GM19463 (cell line): ENCODE measurements at regions not wholly inside any gene's neighbourhood (a gene's known extent, or its start where the extent isn't known, plus 50 kb on each side); places are given as distances from the start of the nearest gene placed in this dataset.
A peak's percentile ranks its signal among the peaks of the same experiment; 100 is the strongest.

Experiments
- ATAC-seq: cut with Tn5 transposase; IDR thresholded peaks from one replicate; pipeline ENCODE4 v1.9.1; 2021; ENCODE audit warnings: mild to moderate bottlenecking, moderate library complexity; ENCODE audit not compliant: unreplicated experiment

DNA sequence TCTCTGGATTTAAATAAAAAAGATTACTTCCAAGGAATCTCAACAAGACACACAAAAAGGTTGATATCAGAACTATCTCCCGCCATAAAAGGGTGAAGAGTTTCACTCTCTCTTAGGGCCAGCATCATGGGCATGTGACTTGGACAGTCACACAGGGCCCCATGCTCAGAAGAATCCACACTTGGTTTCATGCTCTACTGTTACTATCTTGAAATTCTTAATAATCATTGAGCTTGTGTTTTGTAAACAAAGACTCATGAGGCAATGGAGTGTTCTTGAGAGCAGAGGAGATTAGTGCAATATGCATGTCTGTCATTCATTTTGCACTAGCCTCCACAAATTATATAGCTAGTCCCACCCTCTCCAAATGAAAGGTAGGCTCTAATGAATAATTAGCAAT is 58.4 kb downstream of the HMHB1 start:
- no peak for ATAC-seq

DNA sequence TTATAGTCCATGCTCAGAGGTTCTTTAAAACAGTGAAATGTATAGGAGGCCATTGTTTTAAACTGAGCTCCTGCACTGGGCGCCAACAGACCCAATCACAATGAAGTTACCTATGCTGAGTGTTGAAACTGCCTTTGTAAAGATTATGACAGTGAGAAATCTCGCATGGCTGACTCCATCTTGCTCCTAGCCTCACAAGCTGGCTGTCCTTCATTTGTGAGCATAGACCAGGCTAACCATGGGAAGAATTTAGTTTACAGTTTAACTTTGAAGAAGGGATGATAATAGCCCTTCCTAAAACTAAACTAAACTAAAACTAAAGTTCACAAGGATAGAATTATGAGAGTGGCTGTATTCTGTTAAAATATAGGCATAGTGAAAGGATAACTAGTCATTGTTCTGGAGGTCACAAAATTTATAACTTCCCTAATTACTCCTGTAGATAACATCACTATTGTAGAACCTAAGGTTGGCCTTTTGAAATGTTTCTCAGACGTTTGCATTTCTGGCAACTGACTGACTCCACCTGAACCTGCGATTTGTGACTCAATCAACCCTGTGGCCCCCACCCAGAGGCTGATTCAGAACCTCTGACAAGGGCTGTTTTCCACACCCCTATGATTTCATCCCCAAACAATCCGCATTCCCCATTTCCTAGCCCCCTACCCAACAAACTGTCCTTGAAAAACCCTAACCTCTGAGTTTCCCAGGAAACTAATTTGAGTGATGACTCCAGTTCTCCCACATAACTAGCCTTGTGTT is 59.1 kb downstream of the HMHB1 start:
- no peak for ATAC-seq

DNA sequence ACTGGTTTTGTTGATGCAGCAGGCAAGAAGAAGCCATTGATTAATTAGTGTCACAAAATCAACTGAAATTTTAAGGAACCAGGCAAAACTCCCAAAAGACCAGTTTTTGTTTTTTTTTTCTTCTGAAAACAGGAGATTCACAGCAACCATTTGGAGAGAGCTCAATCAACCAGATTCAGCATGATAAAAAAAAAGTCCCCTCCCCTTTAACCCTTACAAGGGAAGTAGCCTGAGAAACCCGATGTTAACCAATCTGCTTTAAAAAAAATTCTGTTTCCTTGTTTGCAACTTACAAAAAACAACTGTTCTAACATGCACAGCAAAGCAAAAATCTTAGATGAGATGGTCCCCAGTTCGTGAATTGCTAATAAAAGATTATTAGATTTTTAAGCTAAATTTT is 59.7 kb downstream of the HMHB1 start:
- ATAC-seq = no peak

DNA sequence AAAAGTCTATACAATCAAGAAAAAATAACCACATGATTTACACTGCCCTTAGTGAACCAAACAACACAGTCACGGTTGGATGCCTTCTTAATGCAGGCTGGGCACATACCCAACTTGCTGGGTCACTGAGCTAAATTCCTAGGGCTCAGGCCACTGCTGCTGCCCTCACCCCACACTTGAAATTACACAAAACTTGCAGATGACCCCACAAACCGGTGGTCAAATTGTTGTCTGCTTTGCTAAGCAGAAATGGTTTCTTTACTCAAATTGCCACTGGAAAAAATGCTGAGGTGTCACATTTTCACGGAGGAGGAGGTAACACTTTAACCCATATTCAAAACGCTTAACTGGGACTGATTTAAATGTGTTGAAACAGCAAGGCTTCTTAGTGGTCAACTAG is 62.4 kb downstream of the HMHB1 start:
- no peak for ATAC-seq

DNA sequence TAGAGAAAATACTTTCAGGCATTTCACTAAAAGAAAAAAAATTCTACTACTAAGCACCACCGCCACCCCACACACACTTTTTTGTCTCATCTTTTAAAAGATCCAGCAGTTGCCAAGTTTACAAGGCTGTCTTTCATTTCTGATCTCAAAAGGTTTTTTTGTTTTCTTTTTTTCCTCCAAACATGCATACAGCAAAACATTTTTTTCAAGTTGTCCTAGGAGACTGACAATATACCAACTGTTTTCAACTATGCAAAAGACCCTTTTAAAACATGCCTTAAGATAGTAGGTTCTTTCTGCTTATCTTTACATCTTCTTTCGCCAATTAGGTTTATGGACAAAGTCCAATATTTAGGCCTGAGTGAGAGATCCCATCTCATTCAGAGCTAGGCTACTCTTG is 65.2 kb downstream of the HMHB1 start:
- ATAC-seq = no peak

DNA sequence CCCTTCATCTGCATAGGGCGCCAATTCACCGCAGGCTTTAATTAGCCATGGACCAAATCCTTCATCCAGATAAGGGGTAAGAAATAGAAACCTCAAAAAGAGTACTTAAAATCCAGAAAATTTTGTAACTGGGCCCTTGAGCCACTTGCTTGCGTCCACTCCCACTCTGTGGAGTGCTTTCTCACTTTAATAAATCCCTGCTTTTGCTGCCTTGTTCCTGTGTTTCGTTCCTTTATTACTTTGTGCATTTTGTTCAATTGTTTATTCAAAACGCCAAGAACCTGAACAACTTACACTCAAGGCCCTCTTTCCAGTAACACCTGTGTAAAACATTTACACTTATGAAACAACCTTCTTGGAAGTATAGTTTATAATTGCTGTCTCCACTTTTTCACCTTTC is 66.5 kb downstream of the HMHB1 start:
- no peak for ATAC-seq

DNA sequence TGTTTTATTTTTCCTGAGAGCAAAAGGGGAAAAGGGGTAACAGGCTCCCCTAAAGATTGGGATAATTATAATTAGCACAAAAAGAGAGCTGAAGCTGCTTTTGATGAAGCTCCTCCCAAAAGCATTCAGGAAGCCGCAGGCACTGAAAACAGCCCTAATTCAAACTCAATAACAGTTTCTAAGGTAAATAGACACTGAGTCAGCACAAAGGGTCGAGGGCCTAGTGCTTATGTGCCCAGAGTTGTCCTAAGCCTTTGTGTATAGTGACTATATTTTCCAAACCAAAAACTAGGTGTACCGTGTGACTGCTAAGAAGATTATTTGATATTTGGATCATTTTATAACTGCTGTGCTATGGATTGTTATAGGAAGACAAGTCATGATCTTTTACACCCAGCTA is 67.7 kb downstream of the HMHB1 start:
- ATAC-seq = no peak

DNA sequence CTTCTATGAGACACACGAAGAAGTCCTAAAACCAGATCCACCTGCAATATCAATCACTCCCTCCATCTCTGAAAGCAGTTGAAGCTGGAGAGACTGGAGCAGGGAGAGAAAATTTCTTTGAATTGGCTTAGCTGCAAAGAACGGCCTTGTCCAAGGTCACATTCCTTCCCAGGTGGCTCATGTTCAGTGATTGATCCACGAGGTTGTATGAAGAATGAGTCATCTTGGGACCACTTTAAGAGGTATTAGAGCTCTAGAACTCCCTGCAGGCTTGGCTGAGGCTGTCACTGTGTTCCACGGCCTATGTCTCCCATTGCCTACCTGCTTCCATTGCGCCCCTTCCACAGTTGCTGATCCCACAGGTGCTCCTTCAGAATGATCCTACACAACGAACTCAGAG is 68.2 kb downstream of the HMHB1 start:
- no peak for ATAC-seq

DNA sequence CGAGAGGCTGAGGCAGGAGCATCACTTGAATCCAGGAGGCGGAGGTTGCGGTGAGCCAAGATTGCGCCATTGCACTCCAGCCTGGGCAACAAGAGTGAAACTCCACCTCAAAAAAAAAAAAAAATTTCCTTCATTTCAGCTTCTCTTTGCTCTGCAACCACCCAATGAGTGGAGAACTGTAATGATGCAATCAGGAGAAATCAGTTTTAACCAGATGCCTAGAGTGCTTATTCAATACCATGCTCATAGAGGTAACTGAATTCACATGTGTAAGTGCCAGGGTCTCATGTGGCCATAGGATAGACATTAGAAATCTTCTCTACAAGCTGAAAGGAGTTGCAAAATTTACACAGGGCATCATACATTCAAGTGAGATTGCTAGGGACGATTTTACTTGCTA is 70.6 kb downstream of the HMHB1 start:
- ATAC-seq = no peak

DNA sequence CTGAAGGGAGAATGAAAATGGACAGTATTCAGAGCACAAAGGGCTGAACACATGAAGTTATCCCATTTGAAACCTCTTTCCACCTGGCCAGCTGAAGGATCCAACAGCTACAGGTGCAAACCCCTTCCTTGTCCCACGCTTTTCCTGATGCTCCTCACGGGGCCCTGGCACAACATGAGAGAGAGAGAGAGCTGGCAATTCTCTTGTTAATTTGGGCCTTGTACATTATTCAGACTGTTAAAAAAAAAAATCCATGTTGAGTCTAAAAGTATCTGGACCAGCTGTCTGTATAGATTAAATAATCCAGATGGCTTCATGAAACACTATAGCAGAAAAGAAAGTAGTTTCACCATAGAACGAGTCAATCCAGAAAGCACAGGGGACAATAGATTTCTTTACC is 74.1 kb downstream of the HMHB1 start:
- ATAC-seq = no peak

DNA sequence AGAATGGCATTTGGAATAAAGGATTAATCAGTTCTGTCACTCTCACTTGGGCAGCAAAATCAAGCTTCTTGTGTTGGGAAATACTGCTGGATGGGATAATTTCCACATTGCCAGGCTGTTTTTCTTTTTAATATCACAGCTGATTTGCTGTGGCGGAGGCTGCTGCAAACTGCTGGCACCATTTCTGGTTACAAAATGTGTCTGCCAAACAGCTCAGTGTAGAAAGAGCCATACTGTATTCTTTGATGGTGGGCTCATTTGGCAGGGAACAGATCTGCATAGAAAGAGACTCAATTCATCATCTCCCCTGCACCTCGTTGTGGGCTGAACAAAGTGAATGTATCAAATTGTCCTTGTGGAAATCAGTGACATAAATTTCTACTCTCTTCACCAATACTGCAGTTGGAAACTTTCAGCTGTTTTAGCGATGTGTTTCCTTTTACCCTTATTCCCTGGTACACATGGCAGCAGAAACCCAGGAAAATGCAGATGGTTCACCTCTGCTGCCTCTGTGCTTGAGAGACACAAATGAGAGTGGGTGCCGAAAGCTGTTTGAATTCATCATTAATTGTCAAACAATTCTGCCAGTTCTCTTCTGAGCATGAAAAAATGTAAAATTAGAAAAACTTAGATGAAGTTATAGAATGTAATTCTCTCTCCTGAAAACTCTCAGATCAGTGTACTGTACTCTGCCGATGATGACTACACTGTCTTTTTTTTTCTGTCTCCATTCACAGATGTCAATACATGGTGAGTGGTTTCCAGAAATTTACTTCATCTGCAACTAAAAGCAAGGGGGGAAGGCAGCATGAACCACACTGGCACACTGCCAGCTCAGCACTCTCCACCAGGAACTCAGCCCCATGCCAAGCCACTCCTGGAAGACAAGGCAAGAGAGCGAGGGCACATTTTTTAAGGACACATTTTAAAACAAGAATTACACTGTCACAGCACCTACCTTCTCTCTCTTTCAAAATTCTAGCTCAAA is 75.0 kb downstream of the HMHB1 start:
- ATAC-seq = no peak

DNA sequence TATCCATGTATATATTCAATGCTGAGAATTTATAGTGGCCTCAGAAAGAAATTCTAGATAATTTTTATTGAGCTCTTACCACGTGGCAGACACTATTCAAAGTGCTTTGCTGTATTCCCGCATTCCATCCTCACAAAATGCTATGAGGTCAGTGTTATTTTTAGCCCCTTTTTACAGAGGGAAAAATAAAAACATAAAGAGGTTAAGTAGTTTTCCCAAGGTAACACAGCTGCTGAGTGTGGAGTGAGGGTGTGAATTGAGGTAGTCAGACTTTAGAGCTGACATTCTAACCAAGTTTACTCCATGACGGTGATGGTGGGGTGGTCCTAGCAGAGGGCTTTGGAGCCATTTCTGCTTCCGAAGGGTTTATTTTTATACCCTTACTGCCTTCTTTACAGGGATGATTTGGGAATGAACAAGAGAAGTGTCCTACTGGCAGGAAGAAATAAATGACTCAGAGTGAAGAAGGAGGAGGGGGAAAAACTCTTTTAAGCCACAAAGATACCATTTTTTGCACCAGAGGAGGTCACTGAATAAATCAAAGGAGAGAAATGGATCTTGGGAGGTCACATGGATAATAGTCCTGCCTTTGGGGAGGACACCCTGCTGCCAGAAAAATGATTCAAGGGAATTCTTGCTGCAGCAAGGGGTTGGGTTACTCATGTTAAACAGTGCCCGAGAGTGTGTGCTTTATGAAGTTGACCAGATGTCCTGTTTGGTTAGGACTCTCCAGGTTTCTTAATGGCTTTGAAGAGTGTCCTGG is 76.1 kb downstream of the HMHB1 start:
- no peak for ATAC-seq

DNA sequence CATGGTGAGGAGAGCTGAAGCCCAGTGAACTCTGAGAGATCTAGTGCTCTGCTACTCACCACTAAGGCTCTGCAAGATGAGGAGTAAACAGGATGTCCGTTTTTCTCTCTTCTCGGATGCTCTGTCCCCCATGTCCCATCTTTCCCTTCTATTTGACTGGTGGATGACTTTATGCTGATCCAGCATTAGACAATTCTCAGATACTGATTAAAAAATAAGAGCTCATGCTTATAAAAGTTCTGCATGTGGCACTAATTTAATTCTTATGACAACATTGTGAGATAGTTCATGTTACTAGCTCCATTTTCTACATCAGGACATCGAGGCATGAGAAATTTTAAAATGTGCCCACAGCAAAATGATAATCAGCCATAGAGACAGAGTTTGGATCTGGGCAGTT is 77.0 kb downstream of the HMHB1 start:
- no peak for ATAC-seq

DNA sequence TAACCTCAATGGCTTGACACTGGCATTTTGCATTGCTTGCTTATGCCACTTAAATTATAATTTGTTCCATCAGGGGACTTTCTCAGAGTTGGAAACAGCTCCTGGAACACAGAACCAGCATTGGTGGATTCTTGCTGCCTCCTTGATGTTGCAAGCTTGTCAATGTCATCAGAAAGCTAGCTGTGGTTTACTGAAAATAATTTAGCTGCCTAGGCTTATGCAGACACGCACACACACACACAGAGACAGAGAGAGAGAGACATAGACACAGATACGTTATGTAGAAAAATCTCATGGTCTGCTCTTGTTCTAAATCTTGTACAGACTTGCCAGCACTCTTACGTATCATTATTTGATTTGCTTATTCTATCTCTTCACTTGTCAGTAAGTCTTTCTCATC is 78.0 kb downstream of the HMHB1 start:
- no peak for ATAC-seq

DNA sequence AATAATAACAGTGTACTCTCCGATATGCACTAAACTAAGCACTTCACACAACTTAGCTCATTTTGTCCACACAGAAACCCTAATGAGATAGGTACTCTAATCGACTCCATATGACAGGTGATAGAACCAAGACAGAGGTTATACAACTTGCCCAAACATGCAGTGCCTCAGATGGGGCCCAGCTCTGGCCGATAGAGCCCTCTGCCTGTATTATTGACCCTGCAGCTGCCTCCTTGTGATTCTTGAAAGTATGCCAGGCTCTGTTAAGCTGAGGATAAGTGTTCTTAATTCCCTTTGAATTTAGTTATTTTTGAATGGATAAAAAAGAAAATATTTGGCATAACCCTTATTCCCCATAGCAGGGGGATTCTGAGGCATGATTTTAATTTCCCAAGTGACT is 78.5 kb downstream of the HMHB1 start:
- no peak for ATAC-seq

DNA sequence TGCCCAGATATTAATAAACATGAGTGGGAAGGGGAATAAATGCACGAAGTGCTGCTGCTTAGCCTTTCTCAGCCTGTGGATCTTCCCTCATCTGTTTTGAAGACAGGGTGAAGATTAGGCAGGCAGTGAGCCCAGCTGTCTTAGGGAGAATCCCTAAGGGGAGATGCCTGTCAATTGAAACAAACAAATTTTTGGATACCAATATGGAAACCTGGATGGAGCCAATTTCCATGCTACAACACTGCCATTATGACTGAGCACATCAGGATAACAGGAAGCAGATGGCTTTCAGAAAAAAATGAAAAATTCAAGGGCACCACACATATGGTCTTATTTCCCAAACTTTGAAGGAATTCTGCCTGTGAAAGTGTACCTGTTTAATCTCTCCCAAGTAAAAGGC is 80.3 kb downstream of the HMHB1 start:
- no peak for ATAC-seq

DNA sequence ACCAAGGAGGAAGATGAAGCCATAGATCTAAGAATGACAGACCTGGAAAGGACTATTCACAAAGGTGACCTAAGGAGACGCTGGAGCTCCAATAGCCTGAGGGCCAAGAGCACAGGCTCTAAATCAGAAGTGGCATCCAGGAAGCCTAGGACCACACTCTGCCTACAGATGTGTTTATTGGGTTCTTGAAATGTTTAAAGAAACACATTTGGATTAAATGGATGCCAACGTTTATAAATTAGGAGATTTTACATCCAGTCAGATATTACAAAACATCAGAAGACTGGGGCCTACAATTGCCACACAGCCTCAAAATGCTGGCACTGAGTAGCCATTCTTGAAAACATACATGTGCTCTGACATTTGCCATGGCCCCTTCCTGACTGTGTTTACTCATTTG is 80.9 kb downstream of the HMHB1 start:
- ATAC-seq = no peak

DNA sequence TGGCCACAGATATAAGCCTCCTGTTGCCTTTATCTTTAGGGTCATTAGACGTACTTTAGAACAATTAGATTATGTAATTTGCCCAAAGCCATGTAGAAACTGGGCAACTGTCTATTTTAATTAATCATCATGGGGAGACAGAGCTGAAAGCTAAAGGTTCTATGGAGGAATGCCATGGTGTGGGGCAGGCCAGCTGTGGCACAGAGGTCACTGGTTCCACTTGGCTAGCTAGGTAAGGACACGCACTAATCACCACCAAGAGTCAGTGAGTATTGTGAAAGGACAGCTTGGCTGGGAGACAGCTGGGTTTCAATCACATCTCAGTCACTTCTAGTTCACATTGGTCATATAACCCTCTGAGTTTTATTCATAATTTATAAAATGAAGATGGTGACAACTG is 81.7 kb downstream of the HMHB1 start:
- peak; percentile 56 for ATAC-seq

DNA sequence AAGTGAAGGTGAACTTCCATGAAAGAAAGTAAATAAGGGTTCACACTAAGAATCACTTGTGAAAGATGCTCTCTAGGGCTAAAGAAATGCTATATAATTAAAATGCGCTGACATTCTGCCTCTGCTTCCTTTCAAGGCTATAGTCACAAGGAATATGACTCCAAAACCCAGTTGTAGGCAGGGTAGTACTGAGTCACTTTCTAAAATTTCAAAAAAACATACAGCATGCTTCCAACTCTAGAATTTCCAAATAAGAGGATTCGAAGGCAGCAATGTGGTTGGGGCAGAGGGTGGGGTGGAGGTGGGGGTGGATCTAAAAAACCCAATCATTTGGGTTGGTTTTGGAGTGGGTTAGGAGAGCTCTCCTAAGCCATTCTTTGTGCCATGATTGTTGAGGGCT is 84.6 kb downstream of the HMHB1 start:
- ATAC-seq = no peak

DNA sequence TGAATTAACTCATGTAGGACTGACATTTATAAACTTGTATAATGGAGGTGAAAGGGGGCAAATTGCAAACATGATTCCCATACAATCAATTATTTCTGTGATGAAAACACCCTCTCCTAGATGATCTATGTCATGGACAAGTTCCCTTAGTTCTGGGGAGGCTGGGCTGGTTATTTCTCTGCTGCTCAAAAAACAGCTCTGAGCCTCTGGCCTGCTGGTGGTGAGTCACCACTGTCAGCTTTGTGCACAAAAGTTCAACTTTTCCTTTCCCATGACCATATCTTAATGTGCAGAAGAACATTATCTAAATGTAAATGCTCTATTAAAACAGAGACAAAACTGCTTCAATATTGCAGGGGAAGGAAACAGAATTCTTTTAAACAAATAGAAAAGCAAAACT is 85.0 kb downstream of the HMHB1 start:
- ATAC-seq = no peak

DNA sequence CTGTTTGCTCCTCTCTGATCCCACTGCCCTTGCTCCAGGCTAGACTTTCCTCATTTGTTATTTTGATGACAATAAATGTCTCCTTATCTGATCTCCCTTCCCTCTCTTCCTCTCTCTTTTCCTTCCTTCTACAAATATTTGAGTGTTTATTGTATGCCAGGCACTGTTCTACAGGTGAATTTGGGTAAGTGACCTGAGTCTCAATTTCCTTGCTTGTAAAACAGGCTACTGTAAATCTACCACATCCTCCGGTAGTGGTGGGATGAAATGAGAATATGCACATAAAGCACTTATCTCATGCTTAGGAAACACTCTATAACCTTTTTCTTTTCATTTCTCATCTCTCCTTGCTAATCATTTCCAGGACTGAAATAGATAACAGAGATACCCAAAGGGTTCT is 86.4 kb downstream of the HMHB1 start:
- no peak for ATAC-seq
